GM18511 (cell line): ENCODE measurements at regions not wholly inside any gene's neighbourhood (a gene's known extent, or its start where the extent isn't known, plus 50 kb on each side); places are given as distances from the start of the nearest gene placed in this dataset.
"Not testable (repeated sequence)": the region's sequence is repeated elsewhere in the genome, so short reads cannot be mapped to it uniquely, and the experiment has no call there.

ENCODE experiments used
- ATAC-seq: cut with Tn5 transposase; IDR thresholded peaks from one replicate; pipeline ENCODE4 v1.9.1; 2021; ENCODE audit warnings: mild to moderate bottlenecking, moderate library complexity; ENCODE audit not compliant: unreplicated experiment

DNA sequence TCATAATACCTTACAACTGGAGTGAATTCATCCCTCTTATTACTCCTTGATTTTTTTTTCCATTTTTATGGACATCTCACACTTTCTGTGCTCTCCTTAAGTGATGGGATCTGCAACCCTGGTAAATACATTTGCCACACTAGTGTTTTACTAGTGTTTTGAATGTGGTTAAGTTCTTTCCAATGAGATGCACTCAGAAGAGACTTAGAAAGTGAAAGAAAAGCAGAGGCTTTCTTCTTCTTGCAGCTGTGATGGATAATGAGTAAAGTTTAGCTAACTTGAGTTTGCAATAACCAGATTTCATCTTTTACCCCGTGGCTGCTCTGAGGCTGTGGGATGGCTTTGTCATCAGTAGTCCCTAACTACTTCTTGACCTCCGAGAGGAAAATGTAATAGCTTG, 1248.4 kb downstream of the NSUN3 start:
- ATAC-seq, result peak; percentile 89

DNA sequence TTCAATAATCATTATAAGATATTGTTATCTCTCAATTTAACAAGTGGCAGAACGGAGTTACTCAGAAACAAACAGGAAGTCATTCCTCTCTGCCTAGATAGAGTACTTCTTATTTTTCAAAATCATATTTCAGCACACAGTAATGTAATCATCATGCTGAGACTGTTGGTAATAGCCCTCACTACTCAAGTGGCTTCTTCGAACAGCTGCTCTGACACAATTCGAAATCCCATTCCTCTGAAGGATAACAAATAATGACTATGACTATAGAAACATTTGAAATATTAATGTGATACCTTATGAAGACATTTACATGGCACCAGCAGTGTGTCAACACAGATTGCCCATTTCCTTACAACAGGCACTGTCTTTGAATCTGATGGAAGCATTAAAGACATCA, 1249.8 kb downstream of the NSUN3 start:
- ATAC-seq, result no peak

DNA sequence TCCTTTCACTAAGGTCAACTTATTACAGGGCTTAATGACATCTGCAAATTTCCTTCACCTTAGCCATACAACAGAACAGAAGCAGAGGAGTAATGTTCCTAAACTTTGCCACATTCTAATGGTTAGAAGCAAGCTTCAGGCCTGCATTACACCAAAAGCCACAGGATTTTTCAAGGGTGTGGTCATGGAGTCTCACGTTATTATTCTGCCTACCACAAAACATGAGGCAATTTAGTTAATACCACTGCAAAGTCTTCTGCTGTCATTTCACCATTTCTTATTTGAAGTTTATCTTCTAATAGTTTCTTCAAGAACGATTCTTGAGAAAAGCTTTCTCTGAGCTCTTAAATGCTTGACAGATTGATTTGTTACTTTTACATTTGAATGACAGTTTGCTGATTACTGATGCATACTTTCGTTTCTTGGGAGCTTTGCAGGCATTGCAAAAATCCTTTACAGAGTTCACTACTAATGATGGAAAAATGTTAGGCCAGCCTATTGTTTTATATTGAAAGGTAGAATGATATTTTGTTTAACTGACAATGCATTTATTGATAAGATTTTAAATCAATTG, 1257.1 kb downstream of the NSUN3 start:
- ATAC-seq, result no peak

DNA sequence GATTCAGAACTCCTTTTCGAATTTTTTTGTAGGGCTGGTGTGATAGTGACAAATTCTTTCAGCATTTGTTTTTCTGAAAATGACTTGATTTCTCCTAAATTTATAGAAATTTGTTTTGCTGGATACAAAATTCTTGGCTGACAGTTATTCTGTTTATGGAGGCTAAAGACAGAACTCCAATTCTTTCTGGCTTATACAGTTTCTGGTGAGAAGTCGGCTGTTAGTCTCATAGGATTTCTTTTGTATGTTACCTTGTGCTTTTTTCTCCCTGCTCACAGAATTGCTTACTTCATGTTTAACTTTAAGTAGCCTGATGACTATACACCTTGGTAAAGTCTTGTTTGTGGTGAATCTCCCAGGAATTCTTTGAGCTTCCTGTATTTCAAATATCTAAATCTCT, 1264.6 kb downstream of the NSUN3 start:
- no peak for ATAC-seq

DNA sequence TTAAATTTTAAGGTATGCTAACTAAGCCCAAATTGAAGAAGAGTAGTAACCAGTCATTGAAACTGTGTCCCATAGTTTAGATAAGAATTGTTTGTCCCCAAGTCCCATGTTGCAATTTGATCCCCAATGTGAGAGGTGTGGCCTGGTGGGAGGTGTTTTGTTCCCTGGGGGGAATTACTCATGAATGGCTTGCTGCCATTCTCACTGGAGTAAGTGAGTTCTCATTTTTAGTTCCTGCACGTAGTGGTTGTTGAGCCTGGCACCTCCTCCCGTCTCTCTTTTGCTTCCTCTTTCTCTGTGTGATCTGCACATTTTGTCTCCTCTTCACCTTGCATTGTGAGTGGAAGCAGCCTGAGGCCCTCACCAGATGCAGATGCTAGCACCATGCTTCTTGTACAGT, 1271.0 kb downstream of the NSUN3 start:
- no peak for ATAC-seq

DNA sequence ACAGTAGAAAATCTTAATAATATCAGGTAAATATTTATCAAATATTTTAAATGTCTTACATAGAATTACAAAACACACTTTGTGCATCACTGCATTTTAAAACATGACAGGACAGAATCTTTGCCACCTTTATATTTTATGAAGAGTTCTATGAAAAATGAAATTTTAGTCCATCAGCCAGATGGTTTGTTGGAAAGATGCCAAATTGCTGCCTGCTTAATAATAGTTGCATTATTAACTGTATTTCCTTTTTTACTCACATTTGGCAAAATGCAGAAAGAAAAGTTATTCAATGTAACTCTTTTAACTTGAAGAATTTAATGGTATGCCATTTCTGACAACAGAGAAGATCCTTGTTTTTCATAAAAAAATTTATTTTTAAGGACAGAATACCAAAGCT, 1271.6 kb downstream of the NSUN3 start:
- no peak for ATAC-seq

DNA sequence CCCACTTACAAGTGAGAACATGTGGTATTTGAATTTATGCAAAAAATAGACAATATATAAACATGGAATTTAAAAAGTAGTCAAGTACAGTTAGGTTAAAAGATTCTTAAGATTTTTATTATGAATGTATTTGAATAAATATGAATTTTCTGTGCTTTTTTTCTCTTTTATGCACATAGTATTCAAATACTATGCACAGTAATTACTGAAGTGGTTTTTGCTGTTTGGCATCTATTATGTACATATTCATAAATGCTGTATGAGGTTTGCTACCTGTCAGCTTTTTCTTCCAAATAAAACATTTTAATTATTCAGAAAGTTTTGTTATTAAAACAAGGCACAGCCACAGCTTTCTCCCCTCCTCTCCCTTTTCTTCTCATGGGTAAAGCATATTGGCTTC, 1272.7 kb downstream of the NSUN3 start:
- no peak for ATAC-seq

DNA sequence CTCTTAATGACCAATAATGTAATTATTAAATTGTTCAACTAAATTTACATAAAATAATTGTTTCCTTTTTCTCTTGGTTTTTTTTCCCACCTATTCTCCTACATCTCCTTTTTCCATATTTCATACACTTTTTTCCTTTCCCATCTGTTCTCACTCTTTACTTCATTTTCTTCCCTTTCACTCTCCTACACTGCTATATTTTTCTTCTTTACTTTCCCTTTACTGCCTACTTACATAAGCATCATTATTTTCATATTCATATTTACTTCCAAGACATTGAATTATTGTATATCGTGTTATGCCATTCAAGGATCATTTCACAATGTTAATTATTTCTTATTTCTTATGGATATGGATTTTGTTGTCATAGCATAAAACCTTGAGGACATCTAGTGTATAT, 1275.6 kb downstream of the NSUN3 start:
- ATAC-seq, result no peak

DNA sequence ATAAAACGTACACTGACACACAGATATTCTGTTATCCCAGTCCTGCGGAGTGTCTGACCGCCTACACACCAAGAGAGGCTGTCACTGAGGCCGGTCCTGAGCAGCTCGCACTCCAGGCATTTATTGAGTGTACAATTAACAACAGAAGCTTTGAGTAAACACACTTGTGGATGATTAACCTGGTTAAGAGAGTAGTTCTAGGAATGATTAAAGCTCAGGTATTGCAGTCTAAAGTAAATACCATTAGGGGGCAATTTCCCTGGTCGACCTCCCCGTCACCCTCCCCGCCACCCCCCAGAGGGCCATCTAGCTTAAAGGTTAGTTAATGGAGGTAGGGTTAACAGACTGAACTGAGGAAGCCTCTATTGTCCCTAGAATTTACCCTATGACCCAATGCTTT, 1278.5 kb downstream of the NSUN3 start:
- no peak for ATAC-seq

DNA sequence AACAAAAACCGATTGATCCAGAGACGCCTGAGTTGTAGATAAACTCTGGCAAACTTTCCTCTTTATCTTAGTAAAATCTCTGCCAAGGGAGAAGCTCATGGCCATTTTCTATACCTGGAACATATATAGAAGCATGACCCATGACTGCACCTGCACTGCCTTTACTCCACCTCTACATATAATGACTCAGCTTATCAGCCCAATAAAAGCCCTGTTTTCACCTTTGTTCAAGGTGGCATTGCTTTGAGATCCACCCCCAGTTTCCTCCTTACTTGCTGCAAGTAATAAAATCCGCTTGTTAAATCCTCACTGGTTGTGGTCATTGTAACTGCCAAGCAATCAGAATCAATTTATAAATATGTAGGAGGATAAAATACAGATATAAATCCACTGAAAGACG, 1280.4 kb downstream of the NSUN3 start:
- ATAC-seq, result no peak

DNA sequence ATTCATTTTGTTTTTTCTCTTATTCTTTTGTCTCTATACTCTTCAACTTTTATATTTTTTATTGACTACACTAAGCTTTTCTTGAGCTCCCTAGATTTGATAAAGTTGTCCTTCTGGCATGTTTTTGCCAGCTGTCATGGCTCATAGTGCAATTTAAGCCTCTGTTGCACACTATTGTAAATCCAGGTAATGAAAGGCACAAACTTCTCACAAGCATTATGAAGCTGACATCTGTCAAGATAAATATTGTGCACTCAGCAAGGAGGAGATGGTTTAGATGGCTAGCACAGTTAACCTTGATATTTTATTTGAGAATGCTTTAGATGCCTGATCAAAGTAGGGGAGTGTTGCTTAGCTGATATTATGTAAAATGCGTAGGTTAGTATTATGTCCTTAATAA, 1280.9 kb downstream of the NSUN3 start:
- no peak for ATAC-seq

DNA sequence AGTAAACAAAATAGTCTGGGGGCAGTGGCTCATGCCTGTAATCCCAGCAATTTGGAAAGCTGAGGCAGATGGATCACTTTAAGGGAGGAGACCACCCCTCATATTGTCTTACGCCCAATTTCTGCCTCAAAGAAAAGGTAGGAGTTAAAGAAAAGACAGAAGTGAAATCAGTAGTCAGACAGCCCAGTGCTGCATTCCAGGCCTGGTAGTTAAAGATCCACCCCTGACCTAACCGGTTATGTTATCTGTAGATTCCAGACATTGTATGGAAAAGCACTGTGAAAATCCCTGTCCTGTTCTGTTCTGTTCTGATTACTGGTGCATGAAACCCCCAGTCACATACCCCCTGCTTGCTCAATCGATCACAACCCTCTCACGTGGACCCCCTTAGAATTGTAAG, 1285.1 kb downstream of the NSUN3 start:
- not testable (repeated sequence) for ATAC-seq

DNA sequence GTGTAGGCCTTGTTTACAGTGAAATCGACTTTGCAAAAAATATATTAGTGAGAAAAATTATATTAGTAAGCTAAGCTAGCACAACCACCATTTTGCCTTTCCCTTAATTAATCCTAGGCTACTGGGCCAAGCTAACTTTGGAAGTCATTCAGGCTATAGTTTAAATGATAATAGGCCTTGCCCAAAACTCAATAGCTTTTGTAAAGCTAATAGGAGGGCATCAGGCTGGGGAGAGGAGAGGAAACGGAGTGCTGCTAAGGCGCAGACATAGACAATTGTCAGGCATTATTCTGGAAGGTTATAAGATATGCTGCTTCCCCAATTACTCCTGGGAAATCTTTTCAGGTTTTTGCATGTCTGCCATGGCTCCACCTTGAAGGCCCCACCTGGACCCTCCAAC, 1286.0 kb downstream of the NSUN3 start:
- no peak for ATAC-seq

DNA sequence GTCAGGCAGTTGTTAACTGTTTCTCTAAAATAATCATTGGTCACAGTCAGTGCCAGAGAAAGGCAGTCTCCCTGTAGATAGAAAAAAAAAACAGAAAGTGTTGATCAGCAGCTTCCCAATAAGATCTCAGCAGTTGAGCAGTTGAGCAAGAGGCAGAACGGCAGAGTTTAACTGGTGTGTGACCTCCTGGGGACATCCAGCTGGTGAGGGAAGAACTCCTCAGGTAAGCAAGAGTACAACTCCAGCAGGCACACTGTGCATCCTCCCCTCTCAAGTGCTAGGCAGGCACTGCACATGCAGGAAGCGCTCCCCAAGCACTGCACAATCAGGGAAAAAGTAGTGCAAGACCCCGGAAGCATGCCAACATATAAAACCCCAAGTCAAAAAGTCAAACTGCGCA, 1287.2 kb downstream of the NSUN3 start:
- no peak for ATAC-seq

DNA sequence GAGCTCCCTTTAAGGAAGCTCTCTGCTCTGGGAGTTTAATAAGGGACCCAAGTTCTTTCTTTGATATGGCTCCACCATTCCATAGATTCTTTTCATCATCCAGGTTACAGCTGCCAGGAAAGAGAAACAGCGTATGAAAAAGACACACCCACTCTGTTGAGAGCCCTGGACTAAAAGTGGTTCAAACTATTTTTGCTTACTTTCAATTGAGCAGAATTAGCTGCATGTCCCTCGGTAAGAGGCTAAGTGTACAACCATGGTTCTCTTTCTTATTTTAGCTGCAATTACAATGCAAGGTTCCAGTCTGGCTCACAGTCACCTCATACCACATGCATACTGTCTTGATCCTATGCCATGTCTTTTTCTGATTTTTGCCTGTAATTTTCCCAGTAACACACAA, 1288.3 kb downstream of the NSUN3 start:
- peak; percentile 68 for ATAC-seq

DNA sequence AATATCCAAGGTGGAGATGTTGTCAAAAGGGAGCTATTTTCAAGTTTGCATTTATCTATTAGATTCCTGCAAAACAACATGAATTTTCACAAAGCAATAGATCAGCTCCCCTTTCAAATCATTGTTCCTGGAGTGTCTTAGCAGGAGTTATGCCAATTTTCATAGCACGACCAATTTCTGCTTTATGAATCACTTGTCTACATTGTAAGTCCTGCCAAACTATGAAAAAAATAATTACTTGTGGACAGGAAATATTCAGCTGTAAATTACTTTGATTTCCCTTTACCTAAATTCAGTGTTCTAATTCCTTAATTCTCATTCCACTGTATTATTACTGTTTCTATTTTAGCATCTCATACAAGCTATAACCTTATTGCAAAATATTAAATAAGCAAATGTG, 1289.6 kb downstream of the NSUN3 start:
- no peak for ATAC-seq

DNA sequence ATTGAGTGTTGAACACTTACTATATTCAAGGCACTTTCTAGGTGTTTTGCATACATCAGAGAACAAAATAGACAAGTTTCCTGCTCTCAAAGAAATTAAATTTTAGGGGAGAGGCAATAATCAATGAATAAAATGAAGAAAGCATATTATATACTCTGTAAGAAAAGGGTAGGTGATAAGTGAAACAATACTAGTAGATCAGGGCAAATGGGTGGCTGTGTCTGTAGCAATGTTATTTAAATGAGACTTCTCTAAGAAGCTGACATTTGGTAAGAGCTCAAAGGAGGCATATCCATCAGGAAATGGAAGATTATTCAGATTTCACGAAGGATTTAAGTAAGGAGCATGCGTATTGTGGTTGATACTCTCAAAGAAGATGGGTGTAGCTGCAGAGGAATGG, 1291.6 kb downstream of the NSUN3 start:
- ATAC-seq, result no peak

DNA sequence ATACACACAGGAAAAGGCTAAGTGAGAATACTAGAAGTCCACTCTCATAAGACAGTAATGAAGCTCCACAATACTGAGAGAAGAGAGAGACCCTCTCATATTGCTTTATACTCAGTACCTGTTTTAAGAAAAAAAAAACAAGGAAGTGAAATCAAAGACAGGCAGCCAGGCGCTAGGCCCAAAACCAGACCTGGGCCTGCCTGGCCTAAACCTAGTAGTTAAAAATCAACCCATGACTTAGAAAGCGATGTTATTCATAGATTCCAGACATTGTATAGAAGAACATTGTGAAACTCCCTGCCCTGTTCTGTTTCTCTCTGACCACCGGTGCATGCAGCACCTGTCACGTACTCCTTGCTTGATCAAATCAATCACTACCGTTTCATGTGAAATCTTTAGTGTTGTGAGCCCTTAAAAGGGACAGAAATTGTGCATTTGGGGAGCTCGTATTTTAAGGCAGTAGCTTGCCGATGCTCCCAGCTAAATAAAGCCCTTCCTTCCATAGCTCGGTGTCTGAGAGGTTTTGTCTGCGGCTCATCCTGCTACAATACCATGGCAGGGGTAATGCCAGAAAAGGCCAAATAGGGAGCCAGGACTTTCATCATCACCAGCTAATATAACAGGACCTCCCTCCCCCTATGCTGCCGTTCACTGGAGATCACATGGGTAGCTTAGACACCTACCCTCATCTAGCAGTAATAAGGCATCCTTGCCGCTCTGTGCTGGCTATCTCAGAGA, 1294.1 kb downstream of the NSUN3 start:
- peak; percentile 91 for ATAC-seq

DNA sequence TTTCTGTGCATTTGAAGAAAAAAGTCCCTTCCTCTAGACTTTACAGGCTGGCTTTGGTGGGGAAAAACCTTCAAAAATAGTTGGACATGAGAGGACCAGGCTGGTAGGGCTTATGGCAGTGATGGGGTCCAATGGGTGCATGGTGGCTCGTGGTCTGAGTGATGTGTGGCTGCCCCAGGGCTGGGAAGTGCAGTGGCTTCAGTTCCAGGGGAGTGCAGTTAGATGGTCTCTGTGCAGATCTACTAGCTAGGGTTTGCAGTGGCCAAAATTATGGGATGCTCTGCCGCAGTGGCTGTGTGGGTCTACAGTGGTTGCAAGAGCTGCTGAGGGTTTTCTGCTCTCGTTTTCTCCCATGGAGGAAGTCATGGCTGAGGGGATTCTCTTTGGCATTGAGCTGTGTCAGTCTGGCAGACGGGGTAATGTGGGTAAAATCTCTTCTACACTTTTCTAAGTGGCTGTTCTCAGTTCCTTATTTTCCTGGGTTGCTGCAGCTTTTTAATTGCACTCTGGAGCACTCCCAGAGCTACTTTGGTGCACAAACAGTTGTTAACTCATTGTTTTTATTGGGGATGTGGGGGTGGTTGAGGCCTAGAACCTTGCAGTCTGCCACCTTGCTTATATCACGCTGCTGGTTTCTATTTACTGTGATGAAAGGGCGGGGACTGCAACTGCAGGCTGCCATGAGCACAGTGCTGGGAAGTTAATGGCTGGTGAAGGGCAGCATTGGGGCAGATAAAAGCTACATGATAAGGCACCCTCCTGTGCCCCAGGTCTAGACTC, 1324.6 kb downstream of the NSUN3 start:
- peak; percentile 90 for ATAC-seq

DNA sequence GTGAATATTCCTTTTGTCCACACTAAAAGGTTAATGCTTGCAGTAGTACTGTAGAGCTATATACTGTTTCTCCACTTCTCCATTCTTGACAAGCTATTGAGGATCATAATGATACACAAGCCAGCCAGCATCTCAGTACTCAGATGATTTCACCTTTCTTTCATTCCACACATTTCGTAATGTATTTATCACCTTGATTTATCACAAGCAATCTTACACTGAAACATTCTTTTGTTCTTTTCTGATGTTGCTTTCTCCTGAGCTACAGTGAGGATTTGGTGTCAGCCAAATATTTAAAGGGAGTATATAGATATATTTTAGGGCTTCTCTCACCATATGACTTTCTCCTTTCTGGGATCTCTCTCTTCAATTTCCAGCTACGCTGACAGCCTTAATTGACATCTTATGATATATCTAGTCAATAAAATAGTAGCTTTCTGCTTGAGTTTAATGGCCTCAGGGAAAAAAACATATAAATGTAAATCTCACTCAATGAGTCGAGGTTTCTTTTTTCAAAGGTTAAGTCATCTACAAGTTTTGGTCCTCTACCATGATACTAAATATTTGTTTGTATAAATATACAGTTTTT, 1327.0 kb downstream of the NSUN3 start:
- no peak for ATAC-seq

DNA sequence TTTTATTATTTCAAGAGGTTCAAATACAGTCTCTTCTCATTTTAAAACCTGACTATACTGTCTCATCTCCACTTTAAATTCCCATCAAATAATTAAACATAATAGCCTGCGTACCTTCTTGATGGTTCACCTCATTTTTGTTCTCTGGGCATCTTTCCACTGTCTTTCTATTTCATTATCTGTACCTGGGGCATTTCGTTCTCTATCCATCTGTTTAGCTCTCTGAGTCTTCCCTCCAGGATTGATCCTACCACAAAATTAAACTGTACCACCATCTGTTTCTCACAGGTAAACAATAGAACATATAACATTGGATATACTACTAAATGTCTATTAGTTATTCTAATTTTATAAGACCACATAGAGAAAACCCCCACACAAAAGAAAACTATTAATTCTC, 1331.4 kb downstream of the NSUN3 start:
- ATAC-seq, result no peak

DNA sequence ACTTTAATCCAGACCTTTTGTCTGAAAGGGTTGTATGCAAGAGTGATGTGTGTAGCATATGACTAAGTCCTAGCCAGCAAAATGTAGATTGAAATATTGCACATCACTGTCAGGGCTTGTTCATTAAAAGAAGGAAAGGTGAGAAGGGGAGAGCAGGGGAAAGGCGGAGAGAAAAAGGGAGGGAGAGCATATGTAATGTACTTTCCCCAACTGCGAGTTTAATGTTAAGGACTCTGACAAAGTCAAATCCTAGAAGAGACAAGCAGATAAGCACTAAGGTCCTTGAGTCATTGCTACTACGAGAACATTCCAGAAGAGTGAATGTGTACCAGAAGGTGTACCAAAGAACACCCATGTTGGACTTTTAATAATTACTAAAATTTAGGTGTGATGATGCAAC, 1336.7 kb downstream of the NSUN3 start:
- ATAC-seq, result no peak
